Cardiac fibroblast (primary cell): ENCODE measurements at regions not wholly inside any gene's neighbourhood (a gene's known extent, or its start where the extent isn't known, plus 50 kb on each side); places are given as distances from the start of the nearest gene placed in this dataset.

Experiments
- DNase-seq, 2 donors: peaks; one replicate each; pipeline versions ENCODE4 v3.0.0 to v3.0.0-alpha.2; 2010; ENCODE audit warnings: low read depth in 2 of 2
- H3K4me3 ChIP-seq, 2 donors: replicated peaks in 1 of 2; 1 replicate in 1 of 2; 2 replicates in 1 of 2; pipeline ENCODE4 v1.5.1; 2011; ENCODE audit warnings: low read depth in 2 of 2, low read length in 2 of 2, mild to moderate bottlenecking in 2 of 2, moderate library complexity in 1 of 2
- CTCF ChIP-seq: IDR thresholded peaks from one replicate; pipeline ENCODE4 v1.5.1; 2011; ENCODE audit warnings: low read depth, mild to moderate bottlenecking, low read length, inconsistent platforms

- H3K4me3 ChIP-seq: no peak overlapping the region
- no peak for DNase-seq
- TF ChIP-seq CTCF: no peak
Observed at GRCh38 chrX:63929608-63930007, 144.6 kb upstream of the ARHGEF9 start.

- H3K4me3 ChIP-seq: no peak overlapping the region
- DNase-seq: no peak
- TF ChIP-seq CTCF: no peak
Observed at GRCh38 chrX:63927848-63928247, 142.8 kb upstream of the ARHGEF9 start.

- peak in 1 of 2 donors; percentile 85 for DNase-seq
- no peak overlapping the region for H3K4me3 ChIP-seq
- no peak for TF ChIP-seq CTCF
Observed at GRCh38 chrX:63922221-63922620, 137.2 kb upstream of the ARHGEF9 start.

GRCh38 chrX:63920875-63921274, 135.9 kb upstream of the ARHGEF9 start:
- TF ChIP-seq CTCF: no peak
- no peak overlapping the region for H3K4me3 ChIP-seq
- no peak for DNase-seq

- H3K4me3 ChIP-seq: no peak overlapping the region
- no peak for TF ChIP-seq CTCF
- no peak for DNase-seq
Observed at GRCh38 chrX:63919081-63919480, 134.1 kb upstream of the ARHGEF9 start.

- peak in 1 of 2 donors; percentile 82 for DNase-seq
- TF ChIP-seq CTCF: peak; percentile 43
- H3K4me3 ChIP-seq: no peak overlapping the region
Observed at GRCh38 chrX:63918611-63919010, 133.6 kb upstream of the ARHGEF9 start.

- no peak overlapping the region for H3K4me3 ChIP-seq
- TF ChIP-seq CTCF: no peak
- no peak for DNase-seq
Observed at GRCh38 chrX:63917296-63917695, 132.3 kb upstream of the ARHGEF9 start.
